ENCODE measurements at regions not wholly inside any gene's neighbourhood (a gene's known extent, or its start where the extent isn't known, plus 50 kb on each side); places are given as distances from the start of the nearest gene placed in this dataset.

DNA sequence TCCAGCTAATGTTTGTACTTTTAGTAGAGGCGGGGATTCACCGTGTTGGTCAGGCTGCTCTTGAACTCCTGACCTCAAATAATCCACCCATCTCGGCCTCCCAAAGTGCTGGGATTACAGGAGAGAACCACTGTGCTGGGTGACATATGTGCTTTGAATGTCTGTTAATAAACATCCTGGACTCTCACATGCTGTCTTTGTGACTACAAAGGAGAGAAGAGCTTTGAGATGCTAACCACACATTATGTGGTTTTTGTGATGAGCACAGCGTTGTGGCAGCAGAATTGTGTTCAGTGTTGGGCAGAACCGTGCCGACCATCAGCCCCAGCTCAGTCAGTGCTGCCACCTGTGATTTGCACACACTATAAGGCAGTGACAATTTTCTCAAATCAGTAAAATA lies 500.1 kb upstream of the KLF6 start:
- no peak for DNase-seq
- peaks cover 0 to 13% (median 0%) of the 10 kb centered on the region in 6 donors for H3K4me1 ChIP-seq
- intact Hi-C loops (cut with DNase I; ENCODE audit: low total_unique reads) = no loop called here
- no peak overlapping the region for H3K4me3 ChIP-seq
- no peaks in the 10 kb centered on the region for H3K9me3 ChIP-seq
- 68 to 84% (median 76%) methylated on average over 6 of the region's 6 CpGs for WGBS, 5 donors
- peak overlapping the region in 5 of 8 donors; percentile 31 to 73 (median 55) for H3K27ac ChIP-seq
- TF ChIP-seq CTCF (IDR thresholded peaks at IDR 0.05 in 8 of 11, conservative IDR thresholded peaks at IDR 0.05 in 3 of 11) = no peak
- TF ChIP-seq POLR2AphosphoS5 (IDR thresholded peaks at IDR 0.05) = no peak
- TF ChIP-seq POLR2A (IDR thresholded peaks at IDR 0.05) = no peak
- H3K36me3 ChIP-seq = no peaks in the 10 kb centered on the region
- H3K27me3 ChIP-seq (replicated peaks in 1 of 7) = no peaks in the 10 kb centered on the region

DNA sequence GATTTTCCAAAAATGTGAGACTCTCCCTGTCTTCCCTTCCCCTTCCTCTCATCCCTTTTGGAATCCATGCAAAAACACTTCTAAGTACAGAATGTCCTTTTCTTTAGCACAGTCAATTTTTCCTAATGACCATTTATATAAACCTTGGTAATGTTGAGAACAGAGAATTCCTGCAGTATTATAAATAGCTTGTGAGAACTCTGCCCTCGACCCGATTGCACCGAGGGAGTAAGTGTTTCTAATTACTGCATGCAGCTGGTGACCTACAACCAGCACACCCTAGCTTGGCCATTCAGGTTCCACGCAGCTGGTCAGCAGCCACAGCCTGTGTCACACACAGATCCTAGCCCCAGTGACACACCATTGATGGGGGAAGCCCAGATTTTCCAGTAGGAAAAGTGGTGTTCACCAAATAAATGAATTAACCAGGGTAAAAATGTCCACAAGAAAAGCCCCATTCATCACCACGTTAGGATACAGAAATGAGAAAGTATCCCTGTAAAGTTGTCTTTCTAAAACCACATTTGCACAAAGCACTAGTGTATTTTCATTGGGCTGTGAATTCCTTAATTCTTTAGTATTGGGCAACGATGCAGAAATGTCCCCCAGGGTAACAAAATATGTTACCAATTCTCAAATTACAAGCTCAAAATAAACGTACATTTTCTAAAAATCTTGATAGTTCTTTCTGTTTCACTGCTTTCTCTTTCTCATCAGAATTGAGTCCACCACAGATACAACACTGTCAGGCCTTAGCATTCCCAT lies 499.0 kb upstream of the KLF6 start:
- Histone ChIP-seq H3K9me3 (no peaks in the 10 kb centered on the region), H3K4me1 (peaks cover 0 to 13% (median 0%) of the 10 kb centered on the region in 6 donors), H3K4me3 (no peak overlapping the region), H3K27ac (peak overlapping the region in 5 of 8 donors; percentile 31 to 73 (median 55)), H3K36me3 (no peaks in the 10 kb centered on the region), H3K27me3 (replicated peaks in 1 of 7) (no peaks in the 10 kb centered on the region)
- 56 to 75% (median 68%) methylated on average over 7 of the region's 7 CpGs for WGBS, 5 donors
- no peak for DNase-seq
- TF ChIP-seq CTCF (IDR thresholded peaks at IDR 0.05 in 8 of 11, conservative IDR thresholded peaks at IDR 0.05 in 3 of 11) = no peak
- no peak for TF ChIP-seq POLR2A (IDR thresholded peaks at IDR 0.05)
- peak in 2 of 3 donors; percentile 66 to 69 for TF ChIP-seq POLR2AphosphoS5 (IDR thresholded peaks at IDR 0.05)
- intact Hi-C loops (cut with DNase I; ENCODE audit: low total_unique reads) = no loop called here

DNA sequence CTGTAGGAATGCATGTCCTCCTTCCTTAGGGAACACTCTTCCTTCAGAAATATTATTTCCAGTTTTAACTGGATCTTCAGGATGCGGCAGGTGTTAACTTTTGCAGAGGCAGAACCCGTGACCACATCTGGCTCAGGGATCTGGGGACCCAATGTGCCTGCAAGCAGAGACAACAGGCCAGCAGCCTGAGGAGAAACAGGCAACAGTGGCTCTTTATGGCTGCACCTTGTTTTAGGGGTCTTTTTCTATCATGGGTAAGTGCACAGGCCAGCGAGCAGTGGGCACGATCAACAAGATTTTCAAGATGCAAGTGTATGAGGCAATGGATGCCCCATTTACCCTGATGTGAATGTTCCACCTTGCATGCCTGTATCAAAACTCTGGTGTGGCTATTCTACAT lies 497.5 kb upstream of the KLF6 start:
- Histone ChIP-seq H3K27ac (peak overlapping the region in 3 of 8 donors; percentile 47 to 59 (median 56)), H3K9me3 (no peaks in the 10 kb centered on the region), H3K36me3 (no peaks in the 10 kb centered on the region), H3K4me1 (peaks cover 0 to 13% (median 0%) of the 10 kb centered on the region in 6 donors), H3K27me3 (replicated peaks in 1 of 7) (no peaks in the 10 kb centered on the region), H3K4me3 (no peak overlapping the region)
- intact Hi-C loops (cut with DNase I; ENCODE audit: low total_unique reads) = no loop called here
- 92 to 99% (median 92%) methylated on average over 4 of the region's 4 CpGs for WGBS, 5 donors
- no peak for DNase-seq
- TF ChIP-seq CTCF (IDR thresholded peaks at IDR 0.05 in 8 of 11, conservative IDR thresholded peaks at IDR 0.05 in 3 of 11) (no peak), POLR2AphosphoS5 (IDR thresholded peaks at IDR 0.05) (no peak), POLR2A (IDR thresholded peaks at IDR 0.05) (no peak)

DNA sequence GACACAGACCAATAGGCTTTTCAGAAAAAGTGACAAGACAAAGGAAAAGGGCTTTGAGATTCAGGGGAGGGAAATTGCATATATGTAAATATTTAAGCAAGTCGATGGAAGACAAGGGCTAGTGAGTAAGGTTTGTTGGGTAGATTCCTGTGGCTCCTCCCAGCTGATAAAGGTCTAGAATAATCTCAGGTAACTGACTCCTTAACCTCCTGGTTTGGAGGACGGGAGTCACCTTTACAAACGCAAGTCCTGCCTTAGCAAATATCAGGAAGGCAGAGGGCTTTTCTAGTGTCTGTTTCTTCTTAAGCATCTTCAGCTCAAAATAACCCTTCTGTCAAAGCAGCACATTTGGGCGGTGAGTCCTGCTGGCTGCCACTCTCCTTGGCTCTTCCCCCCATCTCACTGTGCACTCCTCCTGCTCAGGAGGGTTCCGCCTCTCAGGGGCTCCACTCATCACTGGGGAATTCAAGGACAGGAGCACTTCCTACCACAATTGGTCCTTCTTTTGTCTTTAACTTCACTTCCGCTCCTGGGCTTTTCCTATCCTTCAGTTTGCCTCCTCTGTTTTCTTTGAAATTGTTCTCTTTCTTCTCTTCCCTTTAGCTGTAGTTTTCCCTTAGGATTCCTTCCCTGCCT lies 496.3 kb upstream of the KLF6 start:
- peak overlapping the region in 1 of 8 donors; percentile 59 for H3K27ac ChIP-seq
- WGBS, 5 donors = 80 to 90% (median 88%) methylated on average over 6 of the region's 6 CpGs
- TF ChIP-seq POLR2AphosphoS5 (IDR thresholded peaks at IDR 0.05) = no peak
- TF ChIP-seq CTCF (IDR thresholded peaks at IDR 0.05 in 8 of 11, conservative IDR thresholded peaks at IDR 0.05 in 3 of 11) = no peak
- TF ChIP-seq POLR2A (IDR thresholded peaks at IDR 0.05) = no peak
- H3K36me3 ChIP-seq = no peaks in the 10 kb centered on the region
- H3K4me1 ChIP-seq = peaks cover 0 to 13% (median 0%) of the 10 kb centered on the region in 6 donors
- H3K9me3 ChIP-seq = no peaks in the 10 kb centered on the region
- intact Hi-C loops (cut with DNase I; ENCODE audit: low total_unique reads) = no loop called here
- no peak for DNase-seq
- no peaks in the 10 kb centered on the region for H3K27me3 ChIP-seq (replicated peaks in 1 of 7)
- H3K4me3 ChIP-seq = no peak overlapping the region
